ENCODE measurements at regions not wholly inside any gene's neighbourhood (a gene's known extent, or its start where the extent isn't known, plus 50 kb on each side); places are given as distances from the start of the nearest gene placed in this dataset.

DNA sequence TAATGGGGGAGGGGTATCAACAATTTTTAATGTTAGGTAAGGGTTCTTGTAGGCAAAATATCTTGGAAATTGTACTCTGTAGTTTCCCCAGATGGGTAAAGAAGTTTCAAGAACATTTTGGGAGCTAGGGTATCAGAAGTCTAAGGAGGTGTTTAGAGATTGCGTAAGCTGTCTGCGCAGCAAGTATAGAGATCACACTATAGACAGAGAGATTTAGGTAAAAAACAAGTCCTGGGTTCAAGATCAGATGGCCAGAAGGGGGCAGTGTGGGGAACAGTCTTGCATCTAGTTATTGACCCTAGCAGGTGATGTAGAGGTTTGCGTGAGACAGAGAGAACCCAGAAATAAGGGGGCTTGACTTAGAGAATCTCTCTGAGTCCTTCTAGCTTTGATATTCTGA, 80.8 kb downstream of the S1PR1 start:
- DNase-seq (ENCODE audit: low spot score) = no peak

DNA sequence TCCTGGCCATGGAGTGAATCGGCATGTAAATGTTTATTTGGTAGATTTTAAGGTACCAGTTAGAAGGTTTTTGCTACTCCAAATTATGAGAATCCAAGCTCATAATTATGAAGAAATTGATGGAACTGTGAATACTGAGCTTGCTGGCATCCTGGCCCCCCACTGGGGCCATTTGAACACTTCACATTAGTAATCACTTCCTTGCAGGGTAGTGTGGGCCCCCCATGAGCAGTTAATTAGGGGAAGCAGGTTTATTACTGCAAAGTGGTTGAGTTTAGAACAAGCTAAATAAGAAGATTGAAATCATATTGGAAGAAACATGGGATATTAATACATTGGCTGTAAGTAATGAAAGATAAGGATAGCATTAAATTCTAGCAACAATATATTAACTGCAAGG, 86.7 kb downstream of the S1PR1 start:
- DNase-seq (ENCODE audit: low spot score) = no peak

DNA sequence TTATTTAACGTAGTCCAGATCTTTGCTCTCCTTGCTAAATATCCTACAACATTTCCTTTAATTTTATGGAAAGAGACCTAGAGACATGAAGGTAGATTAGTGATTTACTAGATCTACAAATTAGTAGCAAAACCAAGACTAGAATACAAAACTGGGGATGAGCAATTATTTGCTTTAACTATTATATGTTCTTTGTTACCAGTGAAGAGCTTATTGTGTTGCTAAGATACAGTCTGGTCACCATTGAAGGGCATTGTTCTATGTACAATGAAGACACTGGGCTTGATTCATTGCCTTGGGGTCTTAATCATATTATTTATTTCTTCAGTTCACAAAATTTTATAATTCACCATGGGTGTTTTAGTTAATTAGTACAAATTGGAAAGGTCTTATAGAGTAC, 88.3 kb downstream of the S1PR1 start:
- no peak for DNase-seq (ENCODE audit: low spot score)

DNA sequence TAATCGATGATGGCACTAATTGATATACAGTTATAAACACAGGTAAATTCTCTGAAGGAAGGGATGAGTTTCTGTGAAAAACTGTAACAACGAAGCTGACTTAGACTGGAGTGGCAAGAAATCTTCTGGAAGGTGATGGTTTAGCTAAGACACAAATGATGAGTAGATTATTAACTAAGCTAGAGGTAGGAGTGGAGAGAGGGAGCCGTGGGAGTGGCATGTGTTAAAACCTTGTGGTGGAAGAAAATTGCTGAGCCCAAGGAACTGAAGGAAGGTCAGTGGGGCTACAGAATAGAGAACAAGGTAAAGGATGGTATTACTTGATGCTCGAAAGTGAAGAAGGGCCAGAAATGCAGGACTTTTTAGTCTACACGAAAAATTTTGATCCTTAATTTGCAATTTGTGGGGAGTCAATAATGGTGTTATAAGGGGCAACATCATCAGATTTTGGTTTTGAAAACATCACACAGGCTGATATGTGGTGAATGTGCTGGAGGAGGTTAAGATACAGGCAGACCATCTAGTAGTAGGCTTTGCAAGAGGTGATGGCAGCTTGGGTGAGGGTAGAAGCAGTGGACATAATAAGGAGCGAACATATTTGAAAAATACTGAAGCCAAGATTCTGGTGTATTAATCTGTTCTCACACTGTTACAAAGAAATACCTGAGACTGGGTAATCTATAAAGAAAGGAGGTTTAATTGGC, 93.8 kb downstream of the S1PR1 start:
- DNase-seq (ENCODE audit: low spot score) = no peak

DNA sequence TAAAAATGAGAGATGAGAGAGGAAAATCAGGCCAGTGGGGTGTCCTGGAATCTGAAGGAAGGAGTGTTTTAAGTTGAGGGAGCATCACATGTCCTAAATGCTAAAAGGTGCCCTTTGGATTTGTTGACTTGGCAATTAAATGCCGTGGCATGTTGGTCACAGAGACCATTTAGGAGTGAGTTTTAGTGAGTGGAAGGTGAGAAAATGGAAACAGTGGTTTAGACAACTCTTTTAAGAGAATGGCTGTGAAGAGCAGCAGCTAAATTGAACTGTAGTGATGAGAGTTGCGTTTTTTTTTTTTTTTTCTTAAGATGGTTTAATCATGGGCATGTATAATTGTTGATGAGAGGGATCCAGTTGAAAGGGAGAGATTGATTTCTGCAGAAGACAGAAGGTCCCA, 95.0 kb downstream of the S1PR1 start:
- no peak for DNase-seq (ENCODE audit: low spot score)

DNA sequence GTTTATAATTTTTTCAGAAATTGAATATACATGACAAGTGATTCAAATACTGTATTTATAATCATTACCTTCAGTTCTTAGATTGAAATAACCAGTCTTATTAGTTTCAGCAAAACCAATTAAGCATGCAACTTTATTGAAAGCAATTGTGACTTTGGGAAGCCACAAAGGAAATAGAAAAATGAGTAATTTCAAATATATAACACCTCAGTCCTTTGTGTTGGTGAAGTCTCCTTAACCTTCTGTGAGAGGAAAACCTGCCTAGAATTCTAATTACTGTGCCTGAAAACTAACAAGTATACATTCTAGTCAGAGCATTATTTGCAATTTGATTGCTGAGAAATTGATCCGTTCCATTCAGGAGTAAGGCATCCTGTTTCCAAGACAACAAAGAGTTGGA, 95.8 kb downstream of the S1PR1 start:
- no peak for DNase-seq (ENCODE audit: low spot score)

DNA sequence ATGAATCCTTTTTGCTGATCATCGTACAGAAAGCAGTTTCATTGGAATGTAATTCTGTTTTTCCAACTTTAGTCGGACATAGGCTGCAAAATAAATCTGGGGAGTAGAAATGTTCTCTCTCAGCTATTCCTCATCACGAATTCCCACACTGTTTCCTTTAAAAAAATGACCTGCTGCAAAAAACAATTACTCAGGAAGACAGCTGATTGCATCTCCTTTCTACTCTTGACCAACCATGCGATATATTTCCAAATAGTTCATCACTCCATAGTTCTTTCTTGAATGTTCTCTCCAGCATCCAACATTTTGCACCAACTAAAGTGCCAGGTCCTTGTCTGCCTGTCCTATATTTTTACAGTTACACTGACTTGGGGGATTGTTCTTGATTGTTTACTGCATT, 96.4 kb downstream of the S1PR1 start:
- no peak for DNase-seq (ENCODE audit: low spot score)

DNA sequence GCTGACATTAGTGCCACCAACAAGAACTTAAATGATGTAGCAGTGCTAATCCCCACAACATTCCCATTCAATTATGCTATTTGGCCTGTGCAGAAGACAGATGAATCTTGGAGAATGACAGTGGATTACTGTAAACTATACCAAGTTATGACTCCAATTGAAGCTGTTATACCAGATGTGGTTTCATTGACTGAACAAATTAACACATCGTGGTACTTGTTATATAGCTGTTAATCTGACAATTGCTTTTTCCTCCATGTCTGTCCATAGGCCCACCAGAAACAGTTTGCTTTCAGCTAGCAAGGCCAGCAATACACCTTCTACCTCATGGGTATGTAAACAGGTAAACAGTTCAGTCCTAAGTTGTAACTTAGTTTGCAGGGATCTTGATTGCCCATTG, 101.1 kb downstream of the S1PR1 start:
- DNase-seq (ENCODE audit: low spot score) = no peak

DNA sequence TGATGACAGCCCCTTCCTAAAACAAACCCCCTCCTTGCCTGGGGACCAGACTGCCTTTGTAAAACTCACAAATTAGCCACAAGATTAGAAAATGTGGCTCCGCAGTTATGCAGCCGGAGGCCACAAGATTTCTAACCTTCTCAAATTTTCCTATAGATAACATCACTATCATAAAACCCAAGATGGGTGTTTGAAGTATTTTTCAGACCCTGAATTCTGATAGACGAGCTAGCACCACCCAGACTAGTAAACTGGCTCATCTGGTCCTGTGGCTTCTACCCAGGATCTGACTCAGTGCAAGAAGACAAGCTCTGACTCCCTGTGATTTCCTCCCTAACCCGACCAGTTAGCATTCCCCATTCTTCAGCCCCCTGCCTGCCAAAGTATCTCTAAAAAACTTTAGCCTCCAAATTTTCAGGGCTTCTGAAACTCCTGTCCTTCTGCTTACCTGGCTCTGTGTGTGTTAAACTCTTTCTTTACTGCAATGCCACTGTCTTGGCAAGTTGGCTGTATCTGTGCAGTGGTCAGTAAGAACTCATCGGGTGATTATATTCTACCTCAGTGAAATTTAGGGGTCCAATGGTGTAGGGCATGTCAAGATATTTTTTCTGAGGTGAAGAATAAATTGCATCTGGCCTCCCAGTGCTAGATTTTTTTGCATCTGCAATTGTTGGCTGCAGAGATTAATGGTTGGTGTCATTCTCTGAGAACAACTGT, 102.1 kb downstream of the S1PR1 start:
- no peak for DNase-seq (ENCODE audit: low spot score)

DNA sequence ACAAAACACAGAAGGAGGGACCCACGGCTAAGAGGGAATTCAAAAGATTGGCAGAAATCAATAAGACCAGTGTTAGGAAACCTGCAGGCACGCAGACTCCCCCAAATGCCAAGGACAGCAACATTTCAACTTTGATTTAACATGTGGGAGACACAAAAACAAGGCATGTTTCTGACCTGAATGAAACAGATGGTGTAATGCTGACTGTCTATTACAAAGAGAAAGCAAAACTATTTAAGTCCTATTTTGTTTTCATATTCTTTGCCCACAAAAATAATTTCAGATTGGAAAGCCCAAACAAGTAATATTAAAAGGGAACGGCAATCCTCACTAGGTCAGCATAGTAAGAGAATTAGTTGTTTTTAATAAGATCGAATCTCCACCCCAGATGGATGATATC, 107.9 kb downstream of the S1PR1 start:
- DNase-seq (ENCODE audit: low spot score) = no peak

DNA sequence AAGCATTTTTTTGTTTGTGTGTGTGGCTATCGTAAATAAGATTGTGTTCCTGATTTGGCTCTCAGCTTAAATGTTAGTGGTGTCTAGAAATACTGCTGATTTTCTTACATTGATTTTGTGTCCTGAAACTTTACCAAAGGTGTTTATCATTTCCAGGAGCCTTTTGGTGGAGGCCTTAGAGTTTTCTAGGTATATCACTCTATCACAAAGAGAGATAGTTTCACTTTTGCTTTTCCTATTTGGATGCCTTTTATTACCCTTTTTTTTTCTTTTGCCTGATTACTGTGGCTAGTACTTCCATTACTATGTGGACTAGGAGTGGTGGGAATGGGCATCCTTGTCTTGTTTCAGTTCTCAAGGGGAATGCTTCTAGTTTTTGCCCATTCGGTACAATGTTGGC, 109.6 kb downstream of the S1PR1 start:
- DNase-seq (ENCODE audit: low spot score) = no peak

DNA sequence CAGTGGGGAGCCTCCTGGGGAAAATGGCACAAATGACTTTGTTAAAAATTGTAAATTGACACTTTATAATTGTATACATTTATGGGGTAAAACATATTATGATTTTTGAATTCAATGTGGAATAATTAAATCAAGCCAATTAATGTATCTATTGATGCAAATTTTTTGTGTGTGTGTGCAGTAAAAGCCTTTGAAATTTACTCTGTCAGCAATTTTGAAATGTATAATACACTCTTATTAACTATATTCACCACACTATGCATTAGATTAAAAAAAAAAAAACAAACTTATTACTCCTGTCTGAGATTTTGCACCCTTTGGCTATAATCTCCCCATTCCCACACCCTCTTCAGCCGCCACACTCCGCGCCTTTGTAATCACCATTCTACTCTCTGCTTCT, 119.2 kb downstream of the S1PR1 start:
- DNase-seq (ENCODE audit: low spot score) = no peak

DNA sequence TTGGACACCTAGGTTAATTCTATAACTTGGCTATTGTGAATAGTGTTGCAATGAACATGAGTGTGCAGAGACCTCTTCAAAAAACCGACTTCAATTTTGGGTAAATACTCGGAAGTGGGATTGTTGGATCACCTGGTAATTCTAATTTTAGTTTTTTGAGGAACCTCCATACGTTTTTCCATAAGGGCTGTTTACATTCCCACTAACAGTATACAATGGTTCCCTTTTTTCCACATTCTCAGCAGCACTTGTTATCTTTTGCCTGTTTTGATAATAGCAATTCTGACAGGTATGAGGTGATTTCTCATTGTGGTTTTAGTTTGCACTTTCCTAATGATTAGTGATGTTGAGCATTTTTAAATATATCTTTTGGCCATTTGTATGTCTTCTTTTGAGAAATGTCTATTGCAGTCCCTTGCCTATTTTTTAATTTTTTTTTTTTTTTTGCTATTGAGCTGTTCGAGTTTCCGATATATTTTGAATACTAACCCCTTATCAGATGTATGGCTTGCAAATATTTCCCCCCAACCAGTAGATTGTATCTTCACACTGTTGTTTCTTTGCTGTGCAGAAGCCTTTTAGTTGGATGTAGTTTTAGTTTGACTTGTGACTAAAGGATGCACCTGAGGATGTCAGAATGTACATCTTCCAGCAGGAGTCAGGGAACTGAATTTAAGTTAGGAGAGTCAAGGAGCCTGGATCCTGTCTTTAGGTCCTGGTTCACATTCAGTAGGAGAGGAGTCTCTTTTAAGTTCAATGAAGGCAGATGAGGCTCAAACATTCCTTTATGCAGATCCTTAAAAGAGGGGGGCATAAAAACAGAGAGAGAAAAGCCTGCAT, 120.0 kb downstream of the S1PR1 start:
- DNase-seq (ENCODE audit: low spot score) = no peak

DNA sequence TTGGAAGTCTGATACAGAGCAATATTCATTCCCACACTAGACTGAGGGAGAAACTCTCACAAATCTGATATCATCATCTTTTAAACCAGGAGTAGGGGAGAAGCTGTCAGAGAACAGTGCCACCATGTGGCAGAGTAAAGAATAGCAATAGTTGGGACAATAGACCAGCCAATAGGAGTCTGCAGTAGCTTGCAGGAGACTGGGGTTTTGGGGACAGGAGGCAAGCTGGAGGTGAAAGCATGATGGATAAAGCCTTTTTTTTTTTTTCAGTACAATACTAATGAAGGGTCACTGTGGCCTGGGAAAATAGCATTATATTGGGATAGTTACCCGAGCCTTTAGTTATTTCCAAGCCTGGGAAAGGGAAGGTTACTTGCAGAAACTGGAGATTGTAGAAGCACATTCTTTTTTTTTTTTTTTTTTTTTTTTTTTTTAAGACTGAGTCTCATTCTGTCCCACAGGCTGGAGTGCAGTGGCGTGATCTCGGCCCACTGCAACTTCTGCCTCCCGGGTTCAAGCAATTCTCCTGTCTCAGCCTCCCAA, 120.7 kb downstream of the S1PR1 start:
- peak; percentile 69 for DNase-seq (ENCODE audit: low spot score)

DNA sequence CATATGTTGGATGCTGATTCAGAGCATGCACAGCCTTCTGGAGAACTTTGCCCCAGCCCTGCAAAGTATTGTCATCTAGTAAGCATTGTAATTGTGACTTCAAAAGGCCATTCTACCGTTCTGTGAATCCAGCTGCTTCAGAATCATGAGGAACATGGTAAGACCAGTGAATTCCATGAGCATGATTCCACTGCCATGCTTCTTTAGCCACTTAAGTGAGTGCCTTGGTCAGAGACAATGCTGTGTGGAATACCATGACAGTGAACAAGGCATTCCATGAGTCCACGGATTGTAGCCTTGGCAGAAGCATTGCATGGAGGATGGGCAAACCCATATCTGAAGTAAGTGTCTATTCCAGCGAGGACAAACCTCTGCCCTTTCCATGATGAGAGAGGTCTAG, 123.7 kb downstream of the S1PR1 start:
- DNase-seq (ENCODE audit: low spot score) = no peak

DNA sequence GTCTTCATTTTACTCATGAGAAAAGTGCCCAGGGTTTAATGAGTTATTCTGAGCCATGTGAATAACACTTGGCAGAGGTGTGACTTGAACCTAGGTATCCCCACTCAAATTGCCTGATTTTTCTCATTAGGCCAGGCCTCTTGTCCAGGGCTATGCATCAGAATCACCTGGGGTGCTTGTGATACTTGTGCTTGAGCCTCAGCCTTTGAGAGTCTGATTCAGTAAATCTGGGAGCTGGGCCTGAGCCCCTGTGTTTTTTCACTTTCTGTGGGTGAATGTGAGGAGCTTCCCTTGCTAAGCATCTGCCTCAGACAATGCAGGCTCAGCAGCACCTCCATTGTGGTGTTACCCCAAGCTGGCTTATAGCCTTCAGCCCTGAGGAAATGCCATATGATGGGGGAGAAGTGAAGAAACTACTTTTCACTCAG, 127.1 kb downstream of the S1PR1 start:
- DNase-seq (ENCODE audit: low spot score) = no peak

DNA sequence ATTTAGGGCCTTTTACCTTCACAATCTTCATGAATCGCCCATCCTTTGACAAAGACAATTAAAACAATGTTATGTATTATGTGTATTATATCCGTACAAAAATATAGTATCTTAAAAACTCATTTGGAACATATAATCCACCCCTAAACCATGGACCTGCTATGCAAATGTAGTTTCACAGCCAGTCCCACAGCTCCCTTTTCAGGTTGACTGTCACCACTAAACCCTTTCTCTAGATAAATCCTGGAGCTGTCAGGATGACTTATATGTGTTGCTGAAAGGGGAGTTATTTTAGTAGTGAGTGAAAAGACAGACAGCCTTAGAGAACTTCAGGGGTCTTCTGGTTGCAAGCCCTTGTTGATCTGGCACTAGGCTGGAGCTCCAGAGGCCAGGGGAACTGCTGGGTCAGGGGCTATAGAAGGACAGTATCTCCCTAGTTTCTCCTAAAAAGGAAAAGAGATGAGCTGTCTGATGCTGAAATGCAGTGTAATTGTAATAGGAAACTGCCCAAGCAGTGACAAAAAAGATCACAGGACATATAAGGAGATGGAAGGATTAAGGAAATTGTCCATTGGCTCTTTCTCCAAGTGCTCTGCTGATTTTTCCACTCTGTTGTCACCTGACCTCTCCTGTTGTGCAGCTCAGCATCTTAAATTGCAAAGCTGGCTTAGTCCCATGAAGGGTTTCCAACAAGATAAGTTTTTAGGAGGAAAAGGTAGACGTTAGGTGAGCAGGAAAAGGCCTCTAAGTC, 127.7 kb downstream of the S1PR1 start:
- no peak for DNase-seq (ENCODE audit: low spot score)

DNA sequence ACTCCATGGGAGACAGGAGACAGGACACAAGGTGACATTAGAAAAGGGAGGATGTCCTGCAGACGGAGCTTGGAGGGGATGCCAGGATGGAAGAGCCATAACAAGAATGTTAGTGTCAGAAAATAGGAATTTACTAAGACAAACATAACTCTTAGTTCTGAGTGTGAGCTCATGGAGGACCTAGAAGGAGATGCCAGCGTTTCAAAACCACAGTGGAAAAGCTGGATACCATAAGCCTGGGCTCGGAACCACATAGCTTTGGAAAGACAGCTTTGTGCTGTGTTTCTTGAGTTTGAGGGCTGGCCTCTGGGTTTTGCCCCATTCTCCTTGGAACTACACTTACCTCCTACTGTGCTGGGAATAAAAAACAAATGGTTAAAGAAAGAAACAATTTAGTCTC, 128.4 kb downstream of the S1PR1 start:
- DNase-seq (ENCODE audit: low spot score) = no peak

DNA sequence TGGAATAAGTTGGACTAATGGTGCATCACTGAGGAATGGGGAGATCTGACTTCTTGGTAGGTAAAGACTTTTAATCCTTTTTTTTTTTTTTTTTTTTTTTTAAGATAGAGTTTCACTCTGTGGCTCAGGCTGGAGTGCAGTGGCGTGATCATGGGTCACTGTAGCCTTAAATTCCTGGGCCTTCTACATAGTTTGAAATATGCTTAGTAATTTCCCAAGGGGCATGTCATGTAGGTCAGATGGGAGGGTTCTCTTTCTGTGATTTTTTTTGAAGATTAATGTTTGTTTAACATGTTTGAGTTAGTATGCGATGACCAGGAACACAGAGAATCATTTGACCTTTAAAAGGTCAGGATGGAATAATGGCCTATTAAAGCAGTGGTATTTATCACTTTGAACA, 129.1 kb downstream of the S1PR1 start:
- DNase-seq (ENCODE audit: low spot score) = no peak

DNA sequence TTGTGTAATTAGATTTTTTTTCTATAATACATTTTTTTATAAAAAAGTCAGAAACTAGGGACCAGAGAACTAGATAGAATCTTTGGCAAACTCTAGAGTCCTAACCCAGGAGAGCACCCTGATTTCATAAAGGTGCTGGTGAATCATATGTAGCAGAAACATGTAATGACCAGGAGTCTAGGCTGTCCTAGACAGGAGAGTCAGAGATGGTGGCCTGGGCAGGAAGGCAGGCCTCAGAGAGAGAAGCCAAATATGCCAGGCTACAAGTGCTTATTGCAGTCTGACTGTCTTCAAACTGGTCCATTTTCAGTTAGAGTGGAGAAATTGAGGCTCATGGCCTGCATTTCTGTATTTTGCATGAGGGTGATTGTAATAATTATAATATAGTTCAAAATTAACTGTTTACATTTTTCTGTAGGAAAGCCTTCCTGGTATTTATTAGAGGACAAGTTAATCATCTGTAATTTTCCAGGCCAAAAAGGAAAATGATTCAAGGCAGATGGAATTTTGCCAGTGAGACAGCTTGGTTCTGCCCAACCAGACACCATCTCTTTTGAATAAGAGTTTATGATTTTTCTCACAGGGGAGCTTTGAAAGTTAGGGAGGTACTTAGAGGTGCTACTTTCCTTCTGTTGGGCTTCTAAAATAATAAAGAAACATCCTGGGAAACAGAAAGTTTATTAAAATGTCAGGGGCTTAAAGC, 129.8 kb downstream of the S1PR1 start:
- no peak for DNase-seq (ENCODE audit: low spot score)

DNA sequence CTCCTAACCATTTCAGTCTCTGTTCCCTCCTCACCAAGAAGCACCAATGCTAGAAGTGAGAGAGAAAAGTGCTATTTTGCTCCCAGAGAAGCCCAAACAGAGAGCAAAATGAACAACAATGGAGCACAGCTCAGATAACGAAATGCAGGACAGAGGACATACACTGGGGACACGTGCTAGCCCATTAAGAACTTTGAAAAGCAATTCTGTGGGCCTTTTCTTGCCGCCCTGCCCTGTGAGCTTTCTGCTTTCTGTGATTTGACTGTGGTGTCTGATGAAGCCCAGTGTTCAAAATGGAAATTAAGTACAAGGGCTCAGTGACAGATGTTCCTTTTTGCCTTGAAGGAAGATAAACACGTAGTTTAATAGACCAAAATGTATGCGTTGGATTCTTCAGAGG, 130.8 kb downstream of the S1PR1 start:
- DNase-seq (ENCODE audit: low spot score) = no peak

Measured in ureter (tissue), 1 donor.